Stomach (tissue), 8 donors: ENCODE measurements at regions not wholly inside any gene's neighbourhood (a gene's known extent, or its start where the extent isn't known, plus 50 kb on each side); places are given as distances from the start of the nearest gene placed in this dataset.

Experiments
- DNase-seq, 2 donors: peaks; one replicate each; pipeline versions ENCODE4 v3.0.0 to v3.0.0-alpha.2; 2013 to 2019
- H3K27ac ChIP-seq, 5 donors: fragments of 200-600 bp in 4 of 5; sonication (generic) in 4 of 5; one replicate each; pipeline ENCODE4 v1.5.1; 2013 to 2019; ENCODE audit warnings: mild to moderate bottlenecking in 1 of 5, moderate library complexity in 1 of 5
- H3K27me3 ChIP-seq, 3 donors: fragments of 200-600 bp; sonication (generic); one replicate each; pipeline ENCODE4 v1.5.1; 2017 to 2019; ENCODE audit warnings: mixed run types in 1 of 3
- H3K36me3 ChIP-seq, 4 donors: fragments of 200-600 bp; sonication (generic); 1 replicate in 3 of 4; 2 replicates in 1 of 4; pipeline ENCODE4 v1.5.1; 2016 to 2019
- H3K4me1 ChIP-seq, 4 donors: fragments of 200-600 bp; sonication (generic); one replicate each; pipeline ENCODE4 v1.5.1; 2016 to 2019
- H3K4me3 ChIP-seq, 4 donors: fragments of 200-600 bp; sonication (generic) in 3 of 4; one replicate each; pipeline ENCODE4 v1.5.1; 2016 to 2019; ENCODE audit warnings: mild to moderate bottlenecking in 1 of 4
- H3K9me3 ChIP-seq, 4 donors: fragments of 200-600 bp; sonication (generic); one replicate each; pipeline ENCODE4 v1.5.1; 2016 to 2019
- CTCF ChIP-seq, 7 experiments: fragments of 450-650 bp in 4 of 7; fragments of 200-600 bp in 3 of 7; sonication (generic) in 3 of 7; IDR thresholded peaks; one replicate each; pipeline ENCODE4 v1.5.1; 2016 to 2019; ENCODE audit warnings: antibody characterized with exemption in 7 of 7, control low read depth in 2 of 7, mild to moderate bottlenecking in 1 of 7
- EP300 ChIP-seq: sonication (generic); formaldehyde crosslinking; IDR thresholded peaks from one replicate; pipeline ENCODE4 v1.6.1; 2017; ENCODE audit warnings: antibody characterized with exemption
- POLR2A ChIP-seq, 4 donors: fragments of 450-650 bp; IDR thresholded peaks; one replicate each; pipeline ENCODE4 v1.6.1; 2016; ENCODE audit warnings: antibody characterized with exemption in 4 of 4, control low read depth in 2 of 4, mild to moderate bottlenecking in 1 of 4, moderate library complexity in 1 of 4
- POLR2AphosphoS5 ChIP-seq, 3 donors: sonication (generic); formaldehyde crosslinking; IDR thresholded peaks; one replicate each; pipeline ENCODE4 v1.6.1; 2016; ENCODE audit warnings: antibody characterized with exemption in 3 of 3
- WGBS, 5 donors: extraction: QIAGEN DNeasy Blood & Tissue Kit in 3 of 5; methylation state at CpG; one replicate each; pipeline versions ENCODE4 v1.1.5 to v1.1.7; 2013 to 2018; 5-methylcytosine and 5-hydroxymethylcytosine counted together
- intact Hi-C: fragments of 100-400 bp; cut with DNase I; formaldehyde crosslinking; loops from one replicate; pipeline ENCODE4 v1.15.1; 2023; ENCODE audit warnings: low total_unique reads
- donor health status: healthy with polysubstance abuse.
- donor health status: Bipolar disorder and iron deficiency.
- donor health status: healthy.

GRCh38 chr2:129740504-129740903 is 239.0 kb upstream of the RAB6C start:
- Histone ChIP-seq H3K36me3 (no peaks in the 10 kb centered on the region), H3K27ac (no peak overlapping the region), H3K4me1 (no peaks in the 10 kb centered on the region), H3K27me3 (no peaks in the 10 kb centered on the region), H3K9me3 (no peaks in the 10 kb centered on the region), H3K4me3 (no peak overlapping the region)
- intact Hi-C loops = no loop called here
- 75 to 85% (median 81%) methylated on average over 7 of the region's 7 CpGs for WGBS, 5 donors
- DNase-seq = no peak
- TF ChIP-seq POLR2A (IDR thresholded peaks at IDR 0.05) = no peak
- TF ChIP-seq CTCF (IDR thresholded peaks at IDR 0.05) = no peak
- no peak for TF ChIP-seq POLR2AphosphoS5 (IDR thresholded peaks at IDR 0.05)
- TF ChIP-seq EP300 = no peak

- WGBS, 5 donors = 83 to 87% (median 84%) methylated on average over 7 of the region's 7 CpGs
- no peaks in the 10 kb centered on the region for H3K36me3 ChIP-seq
- no peak for DNase-seq
- intact Hi-C loops = no loop called here
- no peak overlapping the region for H3K27ac ChIP-seq
- H3K27me3 ChIP-seq = no peaks in the 10 kb centered on the region
- H3K4me3 ChIP-seq = no peak overlapping the region
- no peaks in the 10 kb centered on the region for H3K9me3 ChIP-seq
- TF ChIP-seq POLR2AphosphoS5 (IDR thresholded peaks at IDR 0.05) = no peak
- TF ChIP-seq POLR2A (IDR thresholded peaks at IDR 0.05) = no peak
- TF ChIP-seq CTCF (IDR thresholded peaks at IDR 0.05) = no peak
- no peak for TF ChIP-seq EP300
- no peaks in the 10 kb centered on the region for H3K4me1 ChIP-seq
These were observed 238.3 kb upstream of the RAB6C start for GRCh38 chr2:129741165-129741564.

GRCh38 chr2:129741623-129742022 is 237.8 kb upstream of the RAB6C start:
- H3K4me3 ChIP-seq = no peak overlapping the region
- no peak overlapping the region for H3K27ac ChIP-seq
- 85 to 100% (median 87%) methylated on average over 2 to 12 of the region's 12 CpGs for WGBS, 5 donors
- TF ChIP-seq EP300 (no peak), POLR2A (IDR thresholded peaks at IDR 0.05) (no peak), CTCF (IDR thresholded peaks at IDR 0.05) (no peak), POLR2AphosphoS5 (IDR thresholded peaks at IDR 0.05) (no peak)
- no peaks in the 10 kb centered on the region for H3K9me3 ChIP-seq
- no peaks in the 10 kb centered on the region for H3K36me3 ChIP-seq
- no peaks in the 10 kb centered on the region for H3K27me3 ChIP-seq
- peak in 1 of 2 donors; percentile 23 for DNase-seq
- intact Hi-C loops = no loop called here
- no peaks in the 10 kb centered on the region for H3K4me1 ChIP-seq

- no peaks in the 10 kb centered on the region for H3K4me1 ChIP-seq
- no peak overlapping the region for H3K27ac ChIP-seq
- intact Hi-C loops = no loop called here
- H3K27me3 ChIP-seq = peaks cover 0 to under 1% (median 0%) of the 10 kb centered on the region in 3 donors
- WGBS, 5 donors = 84 to 92% (median 89%) methylated on average over 21 to 23 of the region's 23 CpGs
- no peak overlapping the region for H3K4me3 ChIP-seq
- H3K9me3 ChIP-seq = no peaks in the 10 kb centered on the region
- H3K36me3 ChIP-seq = no peaks in the 10 kb centered on the region
- TF ChIP-seq CTCF (IDR thresholded peaks at IDR 0.05) (no peak), EP300 (no peak), POLR2AphosphoS5 (IDR thresholded peaks at IDR 0.05) (no peak), POLR2A (IDR thresholded peaks at IDR 0.05) (no peak)
- no peak for DNase-seq
These were observed 236.9 kb upstream of the RAB6C start for GRCh38 chr2:129742415-129743180.
